ENCODE measurements at regions not wholly inside any gene's neighbourhood (a gene's known extent, or its start where the extent isn't known, plus 50 kb on each side); places are given as distances from the start of the nearest gene placed in this dataset.

- no peak for DNase-seq
- Mint-ChIP-seq H3K9me3 (peaks cover 2 to 24% (median 16%) of the 10 kb centered on the region in 7 donors), H3K4me1 (no peaks in the 10 kb centered on the region), H3K27ac (no peak overlapping the region), H3K36me3 (no peaks in the 10 kb centered on the region), H3K27me3 (ENCODE audit: low read depth in 3 of 3) (peaks cover 38 to 76% (median 57%) of the 10 kb centered on the region in 3 donors), H3K4me3 (peak overlapping the region in 1 of 2 donors; percentile 39)
- H3K36me3 ChIP-seq (replicated peaks in 1 of 2; ENCODE audit: control insufficient read depth in 1 of 2, insufficient read depth in 2 of 2, low read length in 2 of 2): no peaks in the 10 kb centered on the region
- no peak overlapping the region for H3K27ac ChIP-seq (ENCODE audit: low read depth in 1 of 2, low read length in 2 of 2)
- WGBS (ENCODE audit: insufficient coverage): 22% methylated on average over 4 of the region's 10 CpGs
- no peak overlapping the region for H3K9ac ChIP-seq (ENCODE audit: insufficient read depth, low read length, poor library complexity, severe bottlenecking)
- no peaks in the 10 kb centered on the region for H3K4me1 ChIP-seq (ENCODE audit: control insufficient read depth in 1 of 2, insufficient read depth in 2 of 2, low read length in 2 of 2)
- H3K79me2 ChIP-seq (ENCODE audit: insufficient read depth, low read length): no peaks in the 10 kb centered on the region
- no peak overlapping the region for H2AFZ ChIP-seq (ENCODE audit: insufficient read depth, low read depth, low read length, poor library complexity, severe bottlenecking)
- intact Hi-C loops (cut with micrococcal nuclease): no loop called here
- peaks cover 4 to 8% of the 10 kb centered on the region in 2 donors for H3K9me3 ChIP-seq (replicated peaks in 1 of 2; ENCODE audit: control insufficient read depth in 1 of 2, insufficient read depth in 1 of 2, low read length in 2 of 2)
- no peak overlapping the region for H3K4me3 ChIP-seq (replicated peaks in 1 of 3; ENCODE audit: low read depth in 2 of 3, low read length in 3 of 3)
- no peak overlapping the region for H3K4me2 ChIP-seq (replicated peaks; ENCODE audit: extremely low read depth, low read length, poor library complexity, severe bottlenecking)
- no peak for TF ChIP-seq CTCF (IDR thresholded peaks at IDR 0.05)
- H4K20me1 ChIP-seq (ENCODE audit: insufficient read depth, low read length): no peaks in the 10 kb centered on the region
- peaks cover 2 to 43% of the 10 kb centered on the region in 2 donors for H3K27me3 ChIP-seq (ENCODE audit: control insufficient read depth in 2 of 2, insufficient read depth in 2 of 2, low read length in 2 of 2)
These were observed 368.6 kb upstream of the IRX2 start for GRCh38 chr5:3120028-3120427.

GRCh38 chr5:3119435-3119834 is 368.0 kb upstream of the IRX2 start:
- Histone ChIP-seq H3K36me3 (replicated peaks in 1 of 2; ENCODE audit: control insufficient read depth in 1 of 2, insufficient read depth in 2 of 2, low read length in 2 of 2) (no peaks in the 10 kb centered on the region), H3K4me1 (ENCODE audit: control insufficient read depth in 1 of 2, insufficient read depth in 2 of 2, low read length in 2 of 2) (no peaks in the 10 kb centered on the region), H3K4me3 (replicated peaks in 1 of 3; ENCODE audit: low read depth in 2 of 3, low read length in 3 of 3) (no peak overlapping the region), H3K27ac (ENCODE audit: low read depth in 1 of 2, low read length in 2 of 2) (no peak overlapping the region), H3K9ac (ENCODE audit: insufficient read depth, low read length, poor library complexity, severe bottlenecking) (no peak overlapping the region), H2AFZ (ENCODE audit: insufficient read depth, low read depth, low read length, poor library complexity, severe bottlenecking) (no peak overlapping the region), H4K20me1 (ENCODE audit: insufficient read depth, low read length) (no peaks in the 10 kb centered on the region), H3K27me3 (ENCODE audit: control insufficient read depth in 2 of 2, insufficient read depth in 2 of 2, low read length in 2 of 2) (peaks cover 2 to 43% of the 10 kb centered on the region in 2 donors), H3K9me3 (replicated peaks in 1 of 2; ENCODE audit: control insufficient read depth in 1 of 2, insufficient read depth in 1 of 2, low read length in 2 of 2) (peaks cover 4 to 11% of the 10 kb centered on the region in 2 donors), H3K4me2 (replicated peaks; ENCODE audit: extremely low read depth, low read length, poor library complexity, severe bottlenecking) (no peak overlapping the region), H3K79me2 (ENCODE audit: insufficient read depth, low read length) (no peaks in the 10 kb centered on the region)
- intact Hi-C loops (cut with micrococcal nuclease): no loop called here
- no peaks in the 10 kb centered on the region for H3K4me1 Mint-ChIP-seq
- DNase-seq: no peak
- peaks cover 38 to 79% (median 56%) of the 10 kb centered on the region in 3 donors for H3K27me3 Mint-ChIP-seq (ENCODE audit: low read depth in 3 of 3)
- H3K27ac Mint-ChIP-seq: peak overlapping the region in 1 of 7 donors; percentile 25
- TF ChIP-seq CTCF (IDR thresholded peaks at IDR 0.05): no peak
- no peaks in the 10 kb centered on the region for H3K36me3 Mint-ChIP-seq
- peaks cover 2 to 27% (median 19%) of the 10 kb centered on the region in 7 donors for H3K9me3 Mint-ChIP-seq
- 33% methylated on average over 3 of the region's 4 CpGs for WGBS (ENCODE audit: insufficient coverage)
- H3K4me3 Mint-ChIP-seq: peak overlapping the region in 1 of 2 donors; percentile 39
